Muscle layer of colon (tissue), 2 donors: ENCODE measurements at regions not wholly inside any gene's neighbourhood (a gene's known extent, or its start where the extent isn't known, plus 50 kb on each side); places are given as distances from the start of the nearest gene placed in this dataset.

Experiments
- H3K27ac ChIP-seq: one replicate; pipeline ENCODE4 v1.7.0; 2013; ENCODE audit warnings: low read depth, mild to moderate bottlenecking, low read length, moderate library complexity
- H3K27me3 ChIP-seq, 2 donors: one replicate each; pipeline ENCODE4 v1.7.0; 2013; ENCODE audit warnings: low read length in 2 of 2, mild to moderate bottlenecking in 2 of 2; ENCODE audit not compliant: insufficient read depth in 2 of 2, control insufficient read depth in 1 of 2
- H3K36me3 ChIP-seq: one replicate; pipeline ENCODE4 v1.7.0; 2013; ENCODE audit warnings: mild to moderate bottlenecking, low read length; ENCODE audit not compliant: insufficient read depth
- H3K4me1 ChIP-seq: one replicate; pipeline ENCODE4 v1.7.0; 2013; ENCODE audit warnings: mild to moderate bottlenecking, low read length; ENCODE audit not compliant: insufficient read depth
- H3K4me3 ChIP-seq, 2 donors: one replicate each; pipeline ENCODE4 v1.7.0; 2013; ENCODE audit warnings: low read length in 2 of 2, low read depth in 1 of 2, mild to moderate bottlenecking in 1 of 2, moderate library complexity in 1 of 2
- H3K9ac ChIP-seq: one replicate; pipeline ENCODE4 v1.7.0; 2013; ENCODE audit warnings: low read length
- H3K9me3 ChIP-seq: one replicate; pipeline ENCODE4 v1.7.0; 2013; ENCODE audit warnings: mild to moderate bottlenecking, low read length
- donor health status: abdominal sarcoma.
- donor health status: Adenocarcinoma of cecum.

DNA sequence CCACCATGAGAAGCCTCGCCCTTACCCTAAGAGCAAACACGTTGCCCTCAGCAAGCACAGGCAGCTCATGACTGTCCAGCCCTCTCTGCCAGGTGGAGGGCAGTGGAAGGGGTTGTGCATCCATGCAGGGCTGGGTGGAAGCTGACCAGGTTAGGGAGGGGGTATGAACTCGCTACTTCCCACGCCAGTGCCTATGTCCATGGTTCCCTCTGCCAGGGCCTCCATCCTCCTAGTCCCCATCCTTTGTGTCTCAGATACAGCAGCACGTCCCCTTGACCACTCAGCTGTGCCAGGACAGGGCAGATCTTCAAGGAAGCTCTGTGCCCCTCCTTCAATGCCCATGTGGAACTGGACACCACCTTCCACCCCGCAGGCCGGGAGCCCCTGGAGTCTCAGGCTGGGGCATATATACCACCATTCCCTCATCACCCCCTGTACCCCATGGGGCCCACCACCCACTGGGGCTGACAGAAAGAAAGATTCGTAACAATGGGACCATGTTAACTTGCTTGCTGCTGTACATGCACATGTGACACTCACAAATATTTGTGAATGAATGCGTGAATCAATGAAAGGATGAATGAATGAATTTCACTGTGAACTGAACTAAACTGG, 90.7 kb downstream of the ANKRD60 start:
- no peak overlapping the region for H3K27ac ChIP-seq
- no peak overlapping the region for H3K9ac ChIP-seq
- no peak overlapping the region for H3K4me3 ChIP-seq
- no peaks in the 10 kb centered on the region for H3K9me3 ChIP-seq
- peaks cover 0 to 23% of the 10 kb centered on the region in 2 donors for H3K27me3 ChIP-seq
- no peaks in the 10 kb centered on the region for H3K4me1 ChIP-seq
- H3K36me3 ChIP-seq = no peaks in the 10 kb centered on the region

DNA sequence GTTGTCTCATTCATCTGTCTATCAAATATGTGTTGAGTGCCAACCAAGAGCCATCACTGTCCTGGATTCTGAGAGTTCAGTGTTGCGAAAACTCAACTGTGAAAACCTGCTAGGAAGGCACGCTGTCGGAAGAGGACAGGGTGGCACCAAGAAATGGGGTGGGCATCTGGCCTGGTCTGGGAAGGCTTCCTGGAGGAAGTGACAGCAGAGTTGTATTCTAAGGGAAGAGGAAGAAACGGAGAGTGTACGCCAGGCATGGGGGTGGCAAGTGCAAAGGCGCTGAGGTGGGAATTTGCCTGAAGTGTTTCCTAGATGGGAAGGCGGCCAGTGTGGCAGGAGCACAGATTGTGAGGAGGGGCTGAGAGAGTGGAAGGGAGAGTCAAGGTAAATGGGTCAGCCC, 91.2 kb downstream of the ANKRD60 start:
- Histone ChIP-seq H3K4me3 (no peak overlapping the region), H3K9me3 (no peaks in the 10 kb centered on the region), H3K4me1 (no peaks in the 10 kb centered on the region), H3K9ac (no peak overlapping the region), H3K27me3 (peaks cover 0 to 23% of the 10 kb centered on the region in 2 donors), H3K36me3 (no peaks in the 10 kb centered on the region), H3K27ac (no peak overlapping the region)

GRCh38 chr20:58136149-58136484, 92.3 kb downstream of the ANKRD60 start:
- H3K27me3 ChIP-seq = peaks cover 0 to 23% of the 10 kb centered on the region in 2 donors
- H3K4me3 ChIP-seq = no peak overlapping the region
- H3K27ac ChIP-seq = no peak overlapping the region
- no peaks in the 10 kb centered on the region for H3K36me3 ChIP-seq
- no peaks in the 10 kb centered on the region for H3K4me1 ChIP-seq
- no peaks in the 10 kb centered on the region for H3K9me3 ChIP-seq
- no peak overlapping the region for H3K9ac ChIP-seq

GRCh38 chr20:58135441-58136148, 92.9 kb downstream of the ANKRD60 start:
- H3K4me3 ChIP-seq = no peak overlapping the region
- no peaks in the 10 kb centered on the region for H3K9me3 ChIP-seq
- no peak overlapping the region for H3K27ac ChIP-seq
- no peak overlapping the region for H3K9ac ChIP-seq
- H3K27me3 ChIP-seq = peaks cover 0 to 23% of the 10 kb centered on the region in 2 donors
- H3K4me1 ChIP-seq = no peaks in the 10 kb centered on the region
- no peaks in the 10 kb centered on the region for H3K36me3 ChIP-seq

- Histone ChIP-seq H3K4me3 (no peak overlapping the region), H3K27me3 (peaks cover 0 to 30% of the 10 kb centered on the region in 2 donors), H3K27ac (no peak overlapping the region), H3K9ac (no peak overlapping the region), H3K4me1 (no peaks in the 10 kb centered on the region), H3K36me3 (no peaks in the 10 kb centered on the region), H3K9me3 (no peaks in the 10 kb centered on the region)
Measured at GRCh38 chr20:58133020-58133808, 95.2 kb downstream of the ANKRD60 start.

DNA sequence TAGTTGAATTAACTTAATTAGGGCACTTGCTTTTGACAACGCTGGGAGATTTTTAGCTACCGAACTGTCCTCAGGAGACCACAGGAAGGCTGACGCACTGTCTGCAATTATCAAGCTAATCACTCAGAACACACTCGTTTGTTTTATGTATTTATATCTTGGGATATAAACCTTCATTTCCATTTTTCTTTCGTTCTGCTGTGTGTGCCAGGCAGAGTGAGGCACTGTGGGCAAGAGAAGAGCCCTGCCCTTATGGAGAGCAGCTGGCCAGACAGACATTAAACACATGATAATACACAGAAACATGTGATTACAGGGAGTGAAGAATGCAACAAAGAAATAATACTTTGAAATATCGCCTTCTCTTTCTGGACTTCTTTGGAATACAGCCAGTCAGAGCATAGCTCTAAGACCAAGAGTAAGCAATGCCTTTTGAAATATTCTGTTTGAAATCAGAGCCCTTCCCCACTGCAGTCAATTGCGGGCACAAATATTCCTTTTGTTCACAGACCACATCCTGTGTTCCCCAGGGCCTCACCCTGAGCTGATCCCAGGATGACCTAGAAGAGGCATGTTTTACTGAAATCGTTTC, 96.8 kb downstream of the ANKRD60 start:
- Histone ChIP-seq H3K27me3 (peaks cover 0 to 20% of the 10 kb centered on the region in 2 donors), H3K4me3 (no peak overlapping the region), H3K9ac (no peak overlapping the region), H3K27ac (no peak overlapping the region), H3K4me1 (no peaks in the 10 kb centered on the region), H3K9me3 (no peaks in the 10 kb centered on the region), H3K36me3 (no peaks in the 10 kb centered on the region)

- no peaks in the 10 kb centered on the region for H3K9me3 ChIP-seq
- peaks cover 0 to 20% of the 10 kb centered on the region in 2 donors for H3K27me3 ChIP-seq
- H3K4me3 ChIP-seq = no peak overlapping the region
- H3K4me1 ChIP-seq = no peaks in the 10 kb centered on the region
- no peak overlapping the region for H3K9ac ChIP-seq
- no peaks in the 10 kb centered on the region for H3K36me3 ChIP-seq
- H3K27ac ChIP-seq = no peak overlapping the region
Measured at GRCh38 chr20:58131151-58131550, 97.3 kb downstream of the ANKRD60 start.

DNA sequence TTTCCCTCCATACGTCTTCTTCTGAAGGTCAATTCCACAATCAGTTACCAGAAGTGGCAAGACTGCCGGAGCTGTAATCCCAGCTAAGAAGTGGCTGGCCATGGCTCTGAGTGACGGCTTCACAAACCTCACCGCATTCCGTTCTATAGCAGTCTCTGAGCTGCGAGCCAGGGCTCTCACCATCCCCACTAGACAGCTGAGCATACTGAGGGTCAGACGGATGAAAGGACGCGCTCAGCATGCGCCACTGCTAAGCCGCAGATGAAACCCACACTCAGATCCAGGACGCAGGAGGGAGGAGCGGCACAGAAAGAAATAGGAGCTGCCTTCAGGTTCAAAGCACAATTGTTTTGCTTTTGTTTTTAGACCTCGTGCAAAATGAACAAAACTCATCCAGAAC, 97.9 kb downstream of the ANKRD60 start:
- H3K27ac ChIP-seq = no peak overlapping the region
- H3K36me3 ChIP-seq = no peaks in the 10 kb centered on the region
- H3K9me3 ChIP-seq = no peaks in the 10 kb centered on the region
- peaks cover 0 to 19% of the 10 kb centered on the region in 2 donors for H3K27me3 ChIP-seq
- no peaks in the 10 kb centered on the region for H3K4me1 ChIP-seq
- no peak overlapping the region for H3K9ac ChIP-seq
- H3K4me3 ChIP-seq = no peak overlapping the region

GRCh38 chr20:58130156-58130555, 98.3 kb downstream of the ANKRD60 start:
- no peaks in the 10 kb centered on the region for H3K9me3 ChIP-seq
- H3K9ac ChIP-seq = no peak overlapping the region
- no peaks in the 10 kb centered on the region for H3K4me1 ChIP-seq
- peaks cover 0 to 15% of the 10 kb centered on the region in 2 donors for H3K27me3 ChIP-seq
- H3K27ac ChIP-seq = no peak overlapping the region
- no peak overlapping the region for H3K4me3 ChIP-seq
- H3K36me3 ChIP-seq = no peaks in the 10 kb centered on the region

- H3K27ac ChIP-seq = no peak overlapping the region
- peaks cover 0 to 14% of the 10 kb centered on the region in 2 donors for H3K27me3 ChIP-seq
- no peaks in the 10 kb centered on the region for H3K36me3 ChIP-seq
- H3K9ac ChIP-seq = no peak overlapping the region
- no peak overlapping the region for H3K4me3 ChIP-seq
- H3K9me3 ChIP-seq = no peaks in the 10 kb centered on the region
- no peaks in the 10 kb centered on the region for H3K4me1 ChIP-seq
Measured at GRCh38 chr20:58129721-58130151, 98.7 kb downstream of the ANKRD60 start.
